ENCODE measurements at regions not wholly inside any gene's neighbourhood (a gene's known extent, or its start where the extent isn't known, plus 50 kb on each side); places are given as distances from the start of the nearest gene placed in this dataset.
"Not testable (repeated sequence)": the region's sequence is repeated elsewhere in the genome, so short reads cannot be mapped to it uniquely, and the experiment has no call there.

DNA sequence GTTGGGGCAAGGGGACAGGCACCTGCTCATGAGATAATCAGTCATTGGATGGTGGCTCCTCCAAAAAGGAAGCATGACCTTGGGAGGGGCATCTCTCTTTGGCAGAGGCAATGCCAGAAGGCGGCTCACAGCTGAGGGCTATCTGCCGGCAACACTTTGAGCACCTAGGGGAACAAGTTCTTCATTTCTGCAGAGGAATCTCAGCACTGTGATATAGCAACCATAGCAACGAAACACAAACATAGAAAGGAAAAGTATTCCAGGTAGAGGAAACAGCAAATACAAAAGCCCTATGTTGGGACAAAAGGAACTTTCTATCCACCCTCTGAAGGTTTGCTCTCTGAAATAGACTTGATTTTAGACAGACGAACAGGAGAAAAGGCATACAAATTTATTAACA, 89.1 kb upstream of the NEDD4L start:
- no peaks in the 10 kb centered on the region for H3K27me3 ChIP-seq (ENCODE audit: control insufficient read depth, insufficient read depth, low read length)
- no peak overlapping the region for H3K4me3 ChIP-seq (ENCODE audit: low read length)
- H3K27ac ChIP-seq (ENCODE audit: low read length) = no peak overlapping the region
- H3K36me3 ChIP-seq (ENCODE audit: control insufficient read depth, insufficient read depth, low read length) = no peaks in the 10 kb centered on the region
- no peaks in the 10 kb centered on the region for H3K9me3 ChIP-seq (replicated peaks; ENCODE audit: control insufficient read depth, low read depth, low read length)
- WGBS (ENCODE audit: insufficient coverage) = no CpG with 5 or more reads among the region's 4 CpGs
- no peaks in the 10 kb centered on the region for H3K4me1 ChIP-seq (ENCODE audit: control insufficient read depth, insufficient read depth, low read length)
- DNase-seq = no peak

GRCh38 chr18:57953883-57954282, 90.1 kb upstream of the NEDD4L start:
- Histone ChIP-seq H3K27me3 (ENCODE audit: control insufficient read depth, insufficient read depth, low read length) (no peaks in the 10 kb centered on the region), H3K36me3 (ENCODE audit: control insufficient read depth, insufficient read depth, low read length) (no peaks in the 10 kb centered on the region), H3K9me3 (replicated peaks; ENCODE audit: control insufficient read depth, low read depth, low read length) (no peaks in the 10 kb centered on the region), H3K27ac (ENCODE audit: low read length) (no peak overlapping the region), H3K4me3 (ENCODE audit: low read length) (no peak overlapping the region), H3K4me1 (ENCODE audit: control insufficient read depth, insufficient read depth, low read length) (no peaks in the 10 kb centered on the region)
- no peak for DNase-seq
- 59% methylated on average over 4 of the region's 5 CpGs for WGBS (ENCODE audit: insufficient coverage)

DNA sequence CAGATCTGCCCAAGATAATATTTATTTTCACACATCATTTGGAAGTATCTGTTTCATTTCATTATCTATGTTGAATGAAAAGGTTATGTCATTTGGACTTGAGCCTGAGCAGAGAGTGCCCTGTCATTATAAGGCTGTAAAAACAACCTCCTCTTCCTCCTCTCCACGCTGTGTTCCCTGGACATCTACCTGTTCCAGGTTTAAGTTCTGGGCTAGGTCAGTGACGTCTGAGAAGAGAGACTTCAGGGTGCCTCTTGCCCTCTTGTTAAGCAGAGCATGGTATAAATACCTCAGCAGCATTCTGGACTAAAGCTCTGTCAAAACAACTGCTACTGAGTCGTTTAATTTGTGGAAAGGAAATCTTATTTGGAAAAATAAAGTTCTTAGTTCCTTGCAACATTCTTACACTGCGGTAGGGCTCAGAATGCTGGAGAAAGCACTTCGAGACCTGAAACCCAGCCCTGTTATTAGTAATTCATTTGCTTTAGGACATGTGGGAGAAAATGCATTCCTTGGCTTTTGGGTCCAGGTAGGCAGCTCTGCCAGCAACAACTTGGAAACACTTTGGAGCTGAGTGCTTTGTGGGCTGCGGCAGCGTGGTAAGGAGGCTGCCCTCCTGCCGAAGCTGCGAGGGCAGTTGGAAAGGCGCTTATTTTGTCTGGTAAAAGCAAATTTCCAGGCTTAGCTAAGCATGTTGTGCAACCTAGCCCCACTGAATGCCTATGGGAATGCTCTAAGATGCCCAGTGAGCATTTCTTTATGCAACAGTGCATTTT, 91.8 kb upstream of the NEDD4L start:
- Histone ChIP-seq H3K27me3 (ENCODE audit: control insufficient read depth, insufficient read depth, low read length) (no peaks in the 10 kb centered on the region), H3K36me3 (ENCODE audit: control insufficient read depth, insufficient read depth, low read length) (no peaks in the 10 kb centered on the region), H3K4me3 (ENCODE audit: low read length) (no peak overlapping the region), H3K4me1 (ENCODE audit: control insufficient read depth, insufficient read depth, low read length) (no peaks in the 10 kb centered on the region), H3K27ac (ENCODE audit: low read length) (no peak overlapping the region), H3K9me3 (replicated peaks; ENCODE audit: control insufficient read depth, low read depth, low read length) (no peaks in the 10 kb centered on the region)
- no peak for DNase-seq
- WGBS (ENCODE audit: insufficient coverage) = 76% methylated on average over 7 of the region's 10 CpGs

- Histone ChIP-seq H3K27me3 (ENCODE audit: control insufficient read depth, insufficient read depth, low read length) (no peaks in the 10 kb centered on the region), H3K9me3 (replicated peaks; ENCODE audit: control insufficient read depth, low read depth, low read length) (no peaks in the 10 kb centered on the region), H3K36me3 (ENCODE audit: control insufficient read depth, insufficient read depth, low read length) (no peaks in the 10 kb centered on the region), H3K27ac (ENCODE audit: low read length) (no peak overlapping the region), H3K4me1 (ENCODE audit: control insufficient read depth, insufficient read depth, low read length) (no peaks in the 10 kb centered on the region), H3K4me3 (ENCODE audit: low read length) (no peak overlapping the region)
- no peak for DNase-seq
- 75% methylated on average over 2 of the region's 8 CpGs for WGBS (ENCODE audit: insufficient coverage)
Observed at GRCh38 chr18:57951117-57951796, 92.8 kb upstream of the NEDD4L start.

DNA sequence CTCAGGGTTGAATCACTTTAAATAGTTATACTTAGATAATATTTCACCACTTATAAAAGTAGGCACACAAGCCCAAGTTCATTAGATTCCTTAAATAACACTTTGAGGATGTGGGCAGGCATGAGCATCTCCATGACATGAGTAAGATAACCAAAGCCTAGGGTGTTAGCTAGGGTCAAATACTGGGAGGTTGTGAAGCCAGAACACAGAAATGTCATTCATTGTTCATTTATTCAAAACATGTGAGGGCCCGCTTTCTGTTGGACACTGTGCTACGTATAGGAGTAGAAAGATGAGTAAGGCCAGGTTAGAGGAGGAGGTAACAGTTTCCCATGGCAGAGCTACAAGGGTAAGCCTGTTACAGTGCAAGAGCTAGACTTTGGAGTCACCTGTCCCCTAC, 93.5 kb upstream of the NEDD4L start:
- Histone ChIP-seq H3K4me1 (ENCODE audit: control insufficient read depth, insufficient read depth, low read length) (no peaks in the 10 kb centered on the region), H3K4me3 (ENCODE audit: low read length) (no peak overlapping the region), H3K27me3 (ENCODE audit: control insufficient read depth, insufficient read depth, low read length) (no peaks in the 10 kb centered on the region), H3K9me3 (replicated peaks; ENCODE audit: control insufficient read depth, low read depth, low read length) (no peaks in the 10 kb centered on the region), H3K36me3 (ENCODE audit: control insufficient read depth, insufficient read depth, low read length) (no peaks in the 10 kb centered on the region), H3K27ac (ENCODE audit: low read length) (no peak overlapping the region)
- no peak for DNase-seq
- no CpG with 5 or more reads among the region's 2 CpGs for WGBS (ENCODE audit: insufficient coverage)

DNA sequence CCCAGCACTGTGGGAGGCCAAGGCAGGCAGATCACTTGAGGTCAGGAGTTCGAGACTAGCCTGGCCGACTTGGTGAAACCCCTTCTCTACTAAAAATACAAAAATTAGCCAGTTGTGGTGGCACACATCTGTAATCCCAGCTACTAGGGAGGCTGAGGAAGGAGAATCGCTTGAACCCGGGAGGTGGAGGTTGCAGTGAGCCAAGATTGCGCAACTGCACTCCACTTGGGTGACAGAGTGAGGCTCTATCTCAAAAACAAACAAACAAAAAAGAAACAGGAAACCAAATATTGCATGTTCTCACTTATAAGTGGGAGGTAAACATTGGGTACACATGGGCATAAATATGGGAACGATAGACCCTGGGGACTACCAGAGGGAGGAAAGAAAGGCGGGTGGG, 94.7 kb upstream of the NEDD4L start:
- H3K27ac ChIP-seq (ENCODE audit: low read length); H3K4me3 ChIP-seq (ENCODE audit: low read length); DNase-seq; H3K9me3 ChIP-seq (replicated peaks; ENCODE audit: control insufficient read depth, low read depth, low read length); H3K4me1 ChIP-seq (ENCODE audit: control insufficient read depth, insufficient read depth, low read length); H3K36me3 ChIP-seq (ENCODE audit: control insufficient read depth, insufficient read depth, low read length); H3K27me3 ChIP-seq (ENCODE audit: control insufficient read depth, insufficient read depth, low read length): not testable (repeated sequence)
- no CpG with 5 or more reads among the region's 7 CpGs for WGBS (ENCODE audit: insufficient coverage)

DNA sequence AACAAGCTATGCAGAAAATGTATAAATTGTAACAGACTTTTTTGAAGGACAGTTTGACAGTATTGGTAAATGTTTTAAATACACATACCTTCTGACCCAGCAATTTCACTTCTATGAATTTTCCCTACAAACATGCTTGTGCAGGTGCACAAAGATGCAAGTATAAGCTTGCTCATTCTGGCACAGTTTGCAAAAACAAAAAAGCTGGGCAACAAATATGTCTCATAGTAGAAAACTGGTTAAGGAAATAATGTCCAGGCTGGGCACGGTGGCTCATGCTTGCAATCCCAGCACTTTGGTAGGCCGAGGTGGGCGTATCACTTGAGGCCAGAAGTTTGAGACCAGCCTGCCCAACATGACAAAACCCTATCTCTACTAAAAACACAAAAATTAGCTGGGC, 96.9 kb upstream of the NEDD4L start:
- WGBS (ENCODE audit: insufficient coverage) = no CpG with 5 or more reads among the region's 3 CpGs
- no peak for DNase-seq
- Histone ChIP-seq H3K27me3 (ENCODE audit: control insufficient read depth, insufficient read depth, low read length) (peaks cover 2% of the 10 kb centered on the region), H3K27ac (ENCODE audit: low read length) (no peak overlapping the region), H3K9me3 (replicated peaks; ENCODE audit: control insufficient read depth, low read depth, low read length) (no peaks in the 10 kb centered on the region), H3K36me3 (ENCODE audit: control insufficient read depth, insufficient read depth, low read length) (no peaks in the 10 kb centered on the region), H3K4me1 (ENCODE audit: control insufficient read depth, insufficient read depth, low read length) (no peaks in the 10 kb centered on the region), H3K4me3 (ENCODE audit: low read length) (no peak overlapping the region)

GRCh38 chr18:57943723-57944122, 100.3 kb upstream of the NEDD4L start:
- DNase-seq = no peak
- Histone ChIP-seq H3K4me1 (ENCODE audit: control insufficient read depth, insufficient read depth, low read length) (no peaks in the 10 kb centered on the region), H3K27ac (ENCODE audit: low read length) (no peak overlapping the region), H3K27me3 (ENCODE audit: control insufficient read depth, insufficient read depth, low read length) (peaks cover 2% of the 10 kb centered on the region), H3K36me3 (ENCODE audit: control insufficient read depth, insufficient read depth, low read length) (no peaks in the 10 kb centered on the region), H3K4me3 (ENCODE audit: low read length) (no peak overlapping the region), H3K9me3 (replicated peaks; ENCODE audit: control insufficient read depth, low read depth, low read length) (no peaks in the 10 kb centered on the region)
- no CpG with 5 or more reads among the region's 1 CpG for WGBS (ENCODE audit: insufficient coverage)

GRCh38 chr18:57942493-57942892, 101.5 kb upstream of the NEDD4L start:
- Histone ChIP-seq H3K27ac (ENCODE audit: low read length) (no peak overlapping the region), H3K36me3 (ENCODE audit: control insufficient read depth, insufficient read depth, low read length) (no peaks in the 10 kb centered on the region), H3K27me3 (ENCODE audit: control insufficient read depth, insufficient read depth, low read length) (peaks cover 2% of the 10 kb centered on the region), H3K4me3 (ENCODE audit: low read length) (no peak overlapping the region), H3K4me1 (ENCODE audit: control insufficient read depth, insufficient read depth, low read length) (no peaks in the 10 kb centered on the region), H3K9me3 (replicated peaks; ENCODE audit: control insufficient read depth, low read depth, low read length) (no peaks in the 10 kb centered on the region)
- DNase-seq = no peak
- no CpG with 5 or more reads among the region's 1 CpG for WGBS (ENCODE audit: insufficient coverage)

DNA sequence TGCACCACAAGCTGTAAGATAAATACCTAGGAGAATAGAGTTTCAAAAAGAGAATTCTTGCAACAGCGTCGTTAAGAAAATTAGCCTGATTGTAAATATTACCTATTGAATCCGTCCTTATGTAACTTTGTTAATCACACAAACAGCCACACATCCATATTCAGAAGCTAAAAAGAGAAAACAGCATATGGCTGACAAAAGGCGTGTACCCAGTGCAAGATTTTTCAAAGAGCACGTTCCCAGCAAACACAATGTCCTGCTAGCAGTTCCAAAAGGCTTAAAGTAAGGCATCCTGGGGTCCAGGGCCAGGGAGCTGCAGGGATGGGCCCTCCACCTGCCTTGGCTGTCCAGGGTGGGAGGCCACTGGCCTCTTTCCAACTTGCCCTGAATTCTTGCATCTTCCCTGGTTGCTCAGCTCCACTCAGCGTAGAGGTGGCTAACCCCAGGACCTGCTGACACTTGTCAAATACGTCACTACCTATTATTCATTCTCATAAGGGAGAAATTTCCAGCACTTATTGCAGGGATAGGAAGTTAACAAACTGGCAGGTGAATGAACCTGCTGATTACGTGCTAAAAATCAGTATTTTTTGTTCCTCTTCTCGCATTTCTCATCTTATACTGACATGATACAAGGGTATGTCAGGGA, 102.1 kb upstream of the NEDD4L start:
- Histone ChIP-seq H3K36me3 (ENCODE audit: control insufficient read depth, insufficient read depth, low read length) (no peaks in the 10 kb centered on the region), H3K4me1 (ENCODE audit: control insufficient read depth, insufficient read depth, low read length) (no peaks in the 10 kb centered on the region), H3K27me3 (ENCODE audit: control insufficient read depth, insufficient read depth, low read length) (peaks cover 2% of the 10 kb centered on the region), H3K27ac (ENCODE audit: low read length) (no peak overlapping the region), H3K9me3 (replicated peaks; ENCODE audit: control insufficient read depth, low read depth, low read length) (no peaks in the 10 kb centered on the region), H3K4me3 (ENCODE audit: low read length) (no peak overlapping the region)
- 51% methylated on average over 2 of the region's 9 CpGs for WGBS (ENCODE audit: insufficient coverage)
- DNase-seq = no peak
